ENCODE measurements at regions not wholly inside any gene's neighbourhood (a gene's known extent, or its start where the extent isn't known, plus 50 kb on each side); places are given as distances from the start of the nearest gene placed in this dataset.
"Not testable (repeated sequence)": the region's sequence is repeated elsewhere in the genome, so short reads cannot be mapped to it uniquely, and the experiment has no call there.

DNA sequence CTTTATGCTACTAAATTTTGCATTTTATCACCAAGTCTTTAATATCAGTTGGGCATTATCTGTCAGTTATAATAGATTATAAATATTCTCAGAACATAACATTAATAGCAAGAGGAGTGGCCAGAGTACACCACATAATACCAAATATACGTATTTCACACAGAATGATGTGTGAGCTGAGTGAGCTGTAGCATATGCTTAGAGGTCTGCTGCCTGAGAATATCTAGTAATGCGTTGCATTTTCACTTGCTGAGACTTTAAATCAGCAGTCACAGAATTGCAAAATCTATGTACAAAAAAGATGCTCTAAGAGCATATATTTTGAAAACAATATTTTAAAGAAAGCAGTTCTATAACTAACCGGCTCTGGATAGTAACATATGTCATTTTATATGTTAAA, 921.1 kb upstream of the EDIL3 start:
- Histone ChIP-seq H3K4me1 (ENCODE audit: control insufficient read depth, insufficient read depth, low read length) (no peaks in the 10 kb centered on the region), H3K9ac (ENCODE audit: low read length) (no peak overlapping the region), H3K36me3 (ENCODE audit: control insufficient read depth, insufficient read depth, low read length) (no peaks in the 10 kb centered on the region), H3K9me3 (ENCODE audit: control insufficient read depth, low read length) (no peaks in the 10 kb centered on the region), H3K27me3 (ENCODE audit: control insufficient read depth, insufficient read depth, low read length) (no peaks in the 10 kb centered on the region), H3K4me3 (ENCODE audit: low read length) (no peak overlapping the region)

DNA sequence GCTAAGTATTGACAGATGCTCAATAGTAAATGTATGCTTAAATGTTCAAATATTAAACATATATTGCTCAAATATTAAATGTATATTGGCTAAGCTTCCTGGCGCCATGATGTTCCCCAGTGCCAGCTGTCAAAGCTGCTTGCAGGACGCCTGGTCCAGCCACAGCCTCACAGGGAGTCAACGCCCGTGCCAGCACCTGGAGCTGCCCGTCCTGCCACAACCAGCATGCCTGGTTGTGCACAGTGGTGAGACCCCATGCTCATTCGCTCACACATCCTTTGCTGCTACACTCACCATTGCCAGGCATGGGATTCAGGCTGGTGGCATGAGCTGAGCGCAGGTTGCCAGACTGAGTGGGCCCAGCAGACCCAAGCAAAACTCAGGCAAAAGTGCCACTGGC, 926.9 kb upstream of the EDIL3 start:
- Histone ChIP-seq H3K36me3 (ENCODE audit: control insufficient read depth, insufficient read depth, low read length) (no peaks in the 10 kb centered on the region), H3K9me3 (ENCODE audit: control insufficient read depth, low read length) (no peaks in the 10 kb centered on the region), H3K27me3 (ENCODE audit: control insufficient read depth, insufficient read depth, low read length) (no peaks in the 10 kb centered on the region), H3K4me1 (ENCODE audit: control insufficient read depth, insufficient read depth, low read length) (no peaks in the 10 kb centered on the region), H3K4me3 (ENCODE audit: low read length) (no peak overlapping the region), H3K9ac (ENCODE audit: low read length) (no peak overlapping the region)

DNA sequence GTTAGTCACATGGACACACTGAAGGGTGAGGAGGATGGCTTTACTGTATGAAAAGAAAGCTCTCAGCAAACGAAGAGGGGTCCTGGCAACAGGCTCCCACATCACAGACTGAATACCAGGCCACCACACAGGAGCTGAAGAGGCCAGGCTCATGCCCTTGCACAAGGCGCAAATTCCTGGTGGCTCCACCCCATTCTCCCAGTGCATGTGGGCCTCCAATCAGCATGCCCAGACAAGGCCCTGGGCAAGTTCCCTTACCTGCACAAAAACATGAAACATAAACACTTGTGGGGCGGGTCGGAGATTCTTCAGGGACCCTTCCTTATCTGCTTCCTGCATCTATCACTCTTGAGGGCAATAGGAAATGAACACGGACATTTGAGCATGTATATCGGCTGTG, 935.8 kb upstream of the EDIL3 start:
- Histone ChIP-seq H3K36me3 (ENCODE audit: control insufficient read depth, insufficient read depth, low read length) (no peaks in the 10 kb centered on the region), H3K27me3 (ENCODE audit: control insufficient read depth, insufficient read depth, low read length) (no peaks in the 10 kb centered on the region), H3K4me3 (ENCODE audit: low read length) (no peak overlapping the region), H3K9me3 (ENCODE audit: control insufficient read depth, low read length) (no peaks in the 10 kb centered on the region), H3K9ac (ENCODE audit: low read length) (no peak overlapping the region), H3K4me1 (ENCODE audit: control insufficient read depth, insufficient read depth, low read length) (no peaks in the 10 kb centered on the region)

DNA sequence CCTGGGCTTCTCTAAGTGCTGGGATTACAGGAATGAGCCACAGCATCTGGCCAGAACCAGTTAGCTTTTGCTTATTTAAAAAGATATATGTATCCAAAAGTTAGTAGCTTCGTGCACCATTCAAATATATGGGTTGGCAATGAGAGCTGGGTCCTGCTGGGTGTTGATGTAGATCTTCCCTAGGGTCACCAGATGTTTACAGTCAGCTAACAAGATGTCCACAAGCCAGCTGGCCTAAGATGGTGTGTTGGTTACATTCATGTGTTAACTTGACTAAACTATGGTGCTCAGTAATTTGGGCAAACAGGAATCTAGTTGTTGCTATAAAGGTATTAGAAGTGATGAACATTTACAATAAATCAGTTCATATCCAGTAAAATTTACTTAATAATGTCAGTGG, 948.6 kb upstream of the EDIL3 start:
- H3K4me3 ChIP-seq (ENCODE audit: low read length), result no peak overlapping the region
- no peaks in the 10 kb centered on the region for H3K36me3 ChIP-seq (ENCODE audit: control insufficient read depth, insufficient read depth, low read length)
- no peak overlapping the region for H3K9ac ChIP-seq (ENCODE audit: low read length)
- no peaks in the 10 kb centered on the region for H3K27me3 ChIP-seq (ENCODE audit: control insufficient read depth, insufficient read depth, low read length)
- H3K4me1 ChIP-seq (ENCODE audit: control insufficient read depth, insufficient read depth, low read length), result no peaks in the 10 kb centered on the region
- no peaks in the 10 kb centered on the region for H3K9me3 ChIP-seq (ENCODE audit: control insufficient read depth, low read length)

DNA sequence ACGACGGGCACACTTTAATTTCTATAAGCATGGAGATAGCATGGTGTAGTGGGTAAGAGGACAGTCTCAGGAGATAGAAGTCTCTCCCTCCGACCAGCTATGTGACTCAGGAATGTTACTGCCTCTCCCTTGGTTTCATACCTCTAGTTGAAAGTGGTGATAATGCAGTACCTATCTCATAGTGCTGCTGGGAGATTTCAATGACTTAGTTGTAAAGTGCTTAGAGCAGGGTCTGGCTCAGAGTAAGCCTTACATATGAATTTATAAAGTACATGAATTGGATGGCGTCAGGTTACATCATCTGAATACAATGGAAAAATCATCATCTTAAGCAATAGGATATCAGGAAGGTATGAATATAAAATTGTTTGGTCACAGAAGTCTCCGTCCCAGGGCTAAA, 952.8 kb upstream of the EDIL3 start:
- H3K36me3 ChIP-seq (ENCODE audit: control insufficient read depth, insufficient read depth, low read length), result no peaks in the 10 kb centered on the region
- H3K27me3 ChIP-seq (ENCODE audit: control insufficient read depth, insufficient read depth, low read length), result no peaks in the 10 kb centered on the region
- H3K9ac ChIP-seq (ENCODE audit: low read length), result no peak overlapping the region
- no peaks in the 10 kb centered on the region for H3K9me3 ChIP-seq (ENCODE audit: control insufficient read depth, low read length)
- H3K4me3 ChIP-seq (ENCODE audit: low read length), result no peak overlapping the region
- H3K4me1 ChIP-seq (ENCODE audit: control insufficient read depth, insufficient read depth, low read length), result no peaks in the 10 kb centered on the region

DNA sequence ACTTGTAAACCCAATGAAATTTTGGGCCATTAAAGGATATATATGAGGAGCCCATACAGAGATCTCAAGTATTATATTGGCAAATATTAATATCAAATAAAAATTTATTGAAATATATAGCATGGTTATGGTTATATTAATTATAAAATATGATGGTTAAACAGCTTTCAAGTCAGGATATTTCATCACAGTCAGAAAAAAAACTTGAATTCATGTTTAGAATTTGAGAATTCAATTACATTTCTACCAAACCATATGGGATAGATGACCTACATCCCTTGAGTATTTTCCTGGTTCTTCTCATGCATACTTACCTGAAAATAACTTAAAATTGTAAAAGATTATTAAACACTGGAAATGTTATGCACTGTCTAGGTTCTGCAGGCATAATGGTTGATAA, 956.1 kb upstream of the EDIL3 start:
- Histone ChIP-seq H3K9me3 (ENCODE audit: control insufficient read depth, low read length) (no peaks in the 10 kb centered on the region), H3K4me1 (ENCODE audit: control insufficient read depth, insufficient read depth, low read length) (no peaks in the 10 kb centered on the region), H3K4me3 (ENCODE audit: low read length) (no peak overlapping the region), H3K36me3 (ENCODE audit: control insufficient read depth, insufficient read depth, low read length) (no peaks in the 10 kb centered on the region), H3K9ac (ENCODE audit: low read length) (no peak overlapping the region), H3K27me3 (ENCODE audit: control insufficient read depth, insufficient read depth, low read length) (no peaks in the 10 kb centered on the region)

DNA sequence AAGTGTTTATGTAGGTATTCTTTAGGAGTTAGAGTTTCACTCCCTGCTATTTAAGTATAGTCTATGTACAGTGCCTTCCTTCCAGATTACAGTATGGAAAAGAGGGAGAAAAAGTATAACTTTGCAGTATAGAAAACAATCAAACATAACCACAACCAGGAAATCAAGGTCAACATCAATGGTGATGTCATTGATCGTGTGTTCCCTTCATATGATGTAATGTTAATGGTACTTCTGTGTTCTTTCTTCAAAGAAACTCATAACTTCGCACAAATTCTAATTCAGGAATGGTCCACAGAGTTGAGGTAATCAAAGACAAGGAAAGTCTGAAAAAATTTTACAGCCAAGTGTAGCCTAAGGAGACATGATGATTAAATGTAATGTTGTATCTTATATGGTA, 961.1 kb upstream of the EDIL3 start:
- H3K9me3 ChIP-seq (ENCODE audit: control insufficient read depth, low read length), result no peaks in the 10 kb centered on the region
- no peak overlapping the region for H3K4me3 ChIP-seq (ENCODE audit: low read length)
- no peak overlapping the region for H3K9ac ChIP-seq (ENCODE audit: low read length)
- no peaks in the 10 kb centered on the region for H3K27me3 ChIP-seq (ENCODE audit: control insufficient read depth, insufficient read depth, low read length)
- no peaks in the 10 kb centered on the region for H3K36me3 ChIP-seq (ENCODE audit: control insufficient read depth, insufficient read depth, low read length)
- no peaks in the 10 kb centered on the region for H3K4me1 ChIP-seq (ENCODE audit: control insufficient read depth, insufficient read depth, low read length)

DNA sequence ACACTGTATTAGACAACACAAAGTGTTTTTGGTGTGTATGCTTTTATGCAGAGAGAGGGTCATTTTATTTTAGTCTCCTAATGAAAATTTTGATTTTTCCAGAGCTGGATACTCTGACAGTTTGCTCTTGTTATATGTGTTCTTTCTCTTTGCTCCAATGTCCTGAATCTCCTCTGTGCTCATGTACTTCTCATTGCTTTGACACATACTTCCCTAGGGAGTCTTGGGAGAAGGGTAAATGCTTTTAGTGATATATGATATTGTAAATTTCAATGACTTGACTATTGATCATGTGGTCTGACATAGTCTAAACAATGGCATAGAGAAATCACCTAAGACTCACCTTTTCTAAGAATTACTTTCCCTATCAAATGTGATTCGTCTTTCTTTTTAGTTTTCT, 972.6 kb upstream of the EDIL3 start:
- H3K27me3 ChIP-seq (ENCODE audit: control insufficient read depth, insufficient read depth, low read length), result no peaks in the 10 kb centered on the region
- no peak overlapping the region for H3K9ac ChIP-seq (ENCODE audit: low read length)
- no peak overlapping the region for H3K4me3 ChIP-seq (ENCODE audit: low read length)
- H3K36me3 ChIP-seq (ENCODE audit: control insufficient read depth, insufficient read depth, low read length), result no peaks in the 10 kb centered on the region
- no peaks in the 10 kb centered on the region for H3K9me3 ChIP-seq (ENCODE audit: control insufficient read depth, low read length)
- H3K4me1 ChIP-seq (ENCODE audit: control insufficient read depth, insufficient read depth, low read length), result no peaks in the 10 kb centered on the region

DNA sequence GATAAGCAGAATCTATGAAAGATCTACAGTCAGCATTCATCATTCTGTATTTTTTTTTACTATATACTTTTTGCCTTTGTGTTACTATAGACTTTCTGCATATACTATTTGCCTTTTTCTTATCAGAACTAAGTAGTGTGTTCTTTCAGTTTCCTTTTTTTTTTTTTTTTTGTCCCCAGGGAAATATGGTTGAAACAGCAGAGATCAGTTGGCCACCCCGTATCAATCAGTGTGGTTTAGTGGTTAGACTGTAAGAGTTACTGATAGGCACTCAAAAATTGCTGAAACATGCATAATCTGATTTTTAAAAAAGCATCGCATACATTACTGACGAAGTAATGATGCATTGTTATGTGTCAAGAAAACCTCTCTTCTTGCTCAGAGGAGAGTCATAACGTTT, 990.8 kb upstream of the EDIL3 start:
- Histone ChIP-seq H3K4me1 (ENCODE audit: control insufficient read depth, insufficient read depth, low read length) (no peaks in the 10 kb centered on the region), H3K9me3 (ENCODE audit: control insufficient read depth, low read length) (no peaks in the 10 kb centered on the region), H3K4me3 (ENCODE audit: low read length) (no peak overlapping the region), H3K9ac (ENCODE audit: low read length) (no peak overlapping the region), H3K36me3 (ENCODE audit: control insufficient read depth, insufficient read depth, low read length) (no peaks in the 10 kb centered on the region), H3K27me3 (ENCODE audit: control insufficient read depth, insufficient read depth, low read length) (no peaks in the 10 kb centered on the region)

DNA sequence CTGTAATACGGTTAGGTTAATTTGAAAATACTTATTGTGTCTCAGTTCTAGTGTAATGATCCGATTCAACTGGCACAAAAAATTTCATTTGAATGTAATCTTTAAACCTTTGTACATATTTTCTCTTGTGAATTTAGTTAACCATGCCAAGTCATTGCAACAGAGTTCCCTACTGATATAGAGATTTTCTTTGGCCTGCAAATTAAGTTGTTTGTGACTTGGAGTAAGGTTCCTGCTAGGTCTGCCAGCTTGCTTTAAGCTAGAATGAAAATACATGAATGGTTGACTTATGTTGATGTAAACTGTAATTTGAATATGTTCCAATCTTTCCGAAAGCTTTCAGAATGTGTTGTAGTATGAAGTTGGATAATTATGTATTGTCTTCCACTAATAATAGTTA, 1004.1 kb upstream of the EDIL3 start:
- H3K4me1 ChIP-seq (ENCODE audit: control insufficient read depth, insufficient read depth, low read length), result no peaks in the 10 kb centered on the region
- no peaks in the 10 kb centered on the region for H3K27me3 ChIP-seq (ENCODE audit: control insufficient read depth, insufficient read depth, low read length)
- no peaks in the 10 kb centered on the region for H3K36me3 ChIP-seq (ENCODE audit: control insufficient read depth, insufficient read depth, low read length)
- no peak overlapping the region for H3K4me3 ChIP-seq (ENCODE audit: low read length)
- H3K9ac ChIP-seq (ENCODE audit: low read length), result no peak overlapping the region
- no peaks in the 10 kb centered on the region for H3K9me3 ChIP-seq (ENCODE audit: control insufficient read depth, low read length)

DNA sequence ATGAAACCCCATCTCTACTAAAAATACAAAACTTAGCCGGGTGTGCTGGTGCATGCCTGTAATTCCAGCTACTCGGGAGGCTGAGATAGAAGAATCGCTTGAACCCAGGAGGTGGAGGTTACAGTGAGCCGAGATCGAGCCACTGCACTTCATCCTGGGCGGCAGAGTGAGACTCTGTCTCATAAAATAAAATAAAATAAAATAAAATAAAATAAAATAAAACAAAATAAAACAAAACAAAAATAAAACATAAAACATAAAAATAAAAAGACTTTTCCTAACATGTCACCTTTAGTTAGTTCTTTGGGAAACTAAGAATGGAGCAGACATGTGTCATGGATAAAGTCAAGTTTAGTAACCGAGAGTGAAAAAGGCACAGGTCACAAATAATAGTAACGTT, 1007.6 kb upstream of the EDIL3 start:
- H3K4me3 ChIP-seq (ENCODE audit: low read length); H3K9ac ChIP-seq (ENCODE audit: low read length); H3K36me3 ChIP-seq (ENCODE audit: control insufficient read depth, insufficient read depth, low read length); H3K27me3 ChIP-seq (ENCODE audit: control insufficient read depth, insufficient read depth, low read length); H3K4me1 ChIP-seq (ENCODE audit: control insufficient read depth, insufficient read depth, low read length); H3K9me3 ChIP-seq (ENCODE audit: control insufficient read depth, low read length): not testable (repeated sequence)

DNA sequence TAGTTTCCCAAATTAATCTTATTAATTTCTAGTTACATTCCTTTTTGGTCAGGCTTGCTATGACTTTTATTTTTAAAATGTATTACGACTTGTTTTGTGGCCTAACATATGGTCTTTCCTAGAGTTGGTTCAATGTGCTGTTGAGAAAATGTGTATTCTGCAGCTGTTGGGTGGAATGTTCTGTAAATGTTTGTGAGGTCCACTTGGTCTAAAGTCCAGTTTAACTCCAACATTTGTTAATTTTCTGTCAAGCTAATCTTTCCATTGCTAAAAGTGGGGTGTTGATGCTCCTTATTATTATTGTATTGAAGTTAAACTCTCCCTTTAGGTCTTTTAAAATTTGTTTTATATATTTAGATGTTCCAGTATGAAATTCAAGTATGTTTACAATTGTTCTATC, 1010.8 kb upstream of the EDIL3 start:
- H3K9ac ChIP-seq (ENCODE audit: low read length), result no peak overlapping the region
- H3K4me3 ChIP-seq (ENCODE audit: low read length), result no peak overlapping the region
- no peaks in the 10 kb centered on the region for H3K4me1 ChIP-seq (ENCODE audit: control insufficient read depth, insufficient read depth, low read length)
- no peaks in the 10 kb centered on the region for H3K36me3 ChIP-seq (ENCODE audit: control insufficient read depth, insufficient read depth, low read length)
- H3K9me3 ChIP-seq (ENCODE audit: control insufficient read depth, low read length), result no peaks in the 10 kb centered on the region
- no peaks in the 10 kb centered on the region for H3K27me3 ChIP-seq (ENCODE audit: control insufficient read depth, insufficient read depth, low read length)

DNA sequence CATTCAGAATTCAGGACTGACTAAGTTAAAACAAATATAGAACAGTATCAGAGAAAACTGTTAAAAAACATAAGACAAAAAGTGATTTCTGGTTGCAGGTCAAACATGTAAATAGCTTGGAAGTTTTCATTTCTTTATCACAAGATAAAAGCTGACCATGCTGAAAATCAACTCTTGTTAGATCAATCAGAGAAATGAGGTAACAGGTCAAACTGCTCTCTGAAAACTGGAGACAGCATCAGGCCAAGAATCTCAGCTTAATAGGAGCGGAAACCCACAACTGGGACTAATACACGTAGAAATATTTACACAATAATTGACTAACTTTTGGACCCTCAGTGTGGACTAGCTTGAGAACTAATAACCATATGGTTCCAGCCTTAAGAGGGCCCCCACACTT, 1012.8 kb upstream of the EDIL3 start:
- H3K27me3 ChIP-seq (ENCODE audit: control insufficient read depth, insufficient read depth, low read length), result no peaks in the 10 kb centered on the region
- no peak overlapping the region for H3K4me3 ChIP-seq (ENCODE audit: low read length)
- no peaks in the 10 kb centered on the region for H3K4me1 ChIP-seq (ENCODE audit: control insufficient read depth, insufficient read depth, low read length)
- no peaks in the 10 kb centered on the region for H3K36me3 ChIP-seq (ENCODE audit: control insufficient read depth, insufficient read depth, low read length)
- no peak overlapping the region for H3K9ac ChIP-seq (ENCODE audit: low read length)
- no peaks in the 10 kb centered on the region for H3K9me3 ChIP-seq (ENCODE audit: control insufficient read depth, low read length)

Data from mucosa of stomach (tissue), 1 donor.